HEK293 (cell line): ENCODE measurements at regions not wholly inside any gene's neighbourhood (a gene's known extent, or its start where the extent isn't known, plus 50 kb on each side); places are given as distances from the start of the nearest gene placed in this dataset.

Experiments
- CTCF ChIA-PET: fragments of 350-600 bp; formaldehyde crosslinking; extraction: SDS; loops from one replicate; lab custom pipeline; 2021; ENCODE audit warnings: antibody characterized with exemption; lab: Yijun Ruan, JAX
- POLR2A ChIA-PET: fragments of 300-600 bp; formaldehyde crosslinking; extraction: SDS; loops from one replicate; lab custom pipeline; 2020; ENCODE audit warnings: antibody characterized with exemption, inconsistent platforms; lab: Yijun Ruan, JAX
- H3K27ac ChIP-seq: fragments of 200-500 bp; sonication (Bioruptor generic); 2 replicates; pipeline ENCODE4 v1.5.1; 2014; ENCODE audit warnings: low read depth, low read length, control low read depth, inconsistent platforms; ENCODE audit errors: extremely low read depth
- H3K36me3 ChIP-seq, 2 experiments: fragments of 200-500 bp in 1 of 2; sonication (Bioruptor generic) in 1 of 2; 1 replicate in 1 of 2; 2 replicates in 1 of 2; pipeline ENCODE4 v1.5.1; 2014 to 2017; ENCODE audit warnings: inconsistent platforms in 2 of 2, low read length in 2 of 2; ENCODE audit not compliant: control insufficient read depth in 2 of 2, insufficient read depth in 1 of 2
- H3K4me1 ChIP-seq: fragments of 200-500 bp; sonication (Bioruptor generic); 2 replicates; pipeline ENCODE4 v1.5.1; 2014; ENCODE audit warnings: mild to moderate bottlenecking, low read length, inconsistent platforms; ENCODE audit not compliant: control insufficient read depth, insufficient read depth
- H3K4me3 ChIP-seq: 2 replicates; pipeline ENCODE4 v1.5.1; 2011; ENCODE audit warnings: low read depth, mild to moderate bottlenecking, control low read depth, low read length, moderate library complexity
- H3K9me3 ChIP-seq: fragments of 200-500 bp; sonication (Bioruptor generic); 2 replicates; pipeline ENCODE4 v1.5.1; 2014; ENCODE audit warnings: low read depth, low read length, inconsistent platforms; ENCODE audit not compliant: control insufficient read depth, insufficient read depth
- BCL6B ChIP-seq: fragments of 450-650 bp; formaldehyde crosslinking; IDR thresholded peaks from 2 replicates; pipeline ENCODE4 v1.5.1; 2017; ENCODE audit warnings: missing biosample characterization, missing genetic modification characterization
- FEZF1 ChIP-seq: fragments of 450-650 bp; formaldehyde crosslinking; IDR thresholded peaks from 2 replicates; pipeline ENCODE4 v1.5.1; 2016; ENCODE audit warnings: missing biosample characterization, missing genetic modification characterization
- KLF9 ChIP-seq: fragments of 450-650 bp; formaldehyde crosslinking; IDR thresholded peaks from 2 replicates; pipeline ENCODE4 v1.5.1; 2016; ENCODE audit warnings: missing biosample characterization, missing genetic modification characterization, low read depth
- OSR2 ChIP-seq: fragments of 450-650 bp; formaldehyde crosslinking; IDR thresholded peaks from 2 replicates; pipeline ENCODE4 v1.5.1; 2016; ENCODE audit warnings: missing biosample characterization, missing genetic modification characterization
- SP7 ChIP-seq: fragments of 450-650 bp; formaldehyde crosslinking; IDR thresholded peaks from 2 replicates; pipeline ENCODE4 v1.5.1; 2016; ENCODE audit warnings: missing biosample characterization, missing genetic modification characterization
- ZBTB20 ChIP-seq: fragments of 450-650 bp; formaldehyde crosslinking; IDR thresholded peaks from 2 replicates; pipeline ENCODE4 v1.5.1; 2016; ENCODE audit warnings: missing biosample characterization, missing genetic modification characterization
- ZBTB8A ChIP-seq: fragments of 450-650 bp; formaldehyde crosslinking; IDR thresholded peaks from 2 replicates; pipeline ENCODE4 v1.5.1; 2016; ENCODE audit warnings: missing biosample characterization, missing genetic modification characterization
- ZNF223 ChIP-seq: fragments of 450-650 bp; formaldehyde crosslinking; IDR thresholded peaks from 2 replicates; pipeline ENCODE4 v1.5.1; 2016; ENCODE audit warnings: missing biosample characterization, missing genetic modification characterization
- ZNF311 ChIP-seq: fragments of 450-650 bp; formaldehyde crosslinking; IDR thresholded peaks from 2 replicates; pipeline ENCODE4 v1.5.1; 2017; ENCODE audit warnings: missing biosample characterization, missing genetic modification characterization, borderline replicate concordance
- ZNF391 ChIP-seq: fragments of 450-650 bp; formaldehyde crosslinking; IDR thresholded peaks from 2 replicates; pipeline ENCODE4 v1.5.1; 2016; ENCODE audit warnings: low read depth, missing biosample characterization, missing genetic modification characterization, borderline replicate concordance
- ZNF404 ChIP-seq: fragments of 450-650 bp; formaldehyde crosslinking; IDR thresholded peaks from 2 replicates; pipeline ENCODE4 v1.5.1; 2017; ENCODE audit warnings: missing biosample characterization, missing genetic modification characterization
- ZNF423 ChIP-seq: fragments of 450-650 bp; formaldehyde crosslinking; IDR thresholded peaks from 2 replicates; pipeline ENCODE4 v1.5.1; 2016; ENCODE audit warnings: missing biosample characterization, missing genetic modification characterization
- ZNF488 ChIP-seq: fragments of 450-650 bp; formaldehyde crosslinking; IDR thresholded peaks from 2 replicates; pipeline ENCODE4 v1.5.1; 2016; ENCODE audit warnings: missing biosample characterization, missing genetic modification characterization
- ZNF600 ChIP-seq: fragments of 450-650 bp; formaldehyde crosslinking; IDR thresholded peaks from 2 replicates; pipeline ENCODE4 v1.5.1; 2016; ENCODE audit warnings: missing biosample characterization, missing genetic modification characterization
- ZNF621 ChIP-seq: fragments of 450-650 bp; formaldehyde crosslinking; IDR thresholded peaks from 2 replicates; pipeline ENCODE4 v1.5.1; 2017; ENCODE audit warnings: missing biosample characterization, missing genetic modification characterization
- ZNF670 ChIP-seq: fragments of 450-650 bp; formaldehyde crosslinking; IDR thresholded peaks from 2 replicates; pipeline ENCODE4 v1.5.1; 2016; ENCODE audit warnings: missing biosample characterization, missing genetic modification characterization, low read depth
- ZXDB ChIP-seq: fragments of 450-650 bp; formaldehyde crosslinking; IDR thresholded peaks from 2 replicates; pipeline ENCODE4 v1.5.1; 2016; ENCODE audit warnings: missing biosample characterization, missing genetic modification characterization
- TF ChIP-seq, protein P1 (sequence below): fragments of 450-650 bp; formaldehyde crosslinking; IDR thresholded peaks from 2 replicates; pipeline ENCODE4 v1.5.1; 2017; ENCODE audit warnings: missing biosample characterization, missing genetic modification characterization
- TF ChIP-seq, protein P2 (sequence below): fragments of 450-650 bp; formaldehyde crosslinking; IDR thresholded peaks from 2 replicates; pipeline ENCODE4 v1.5.1; 2016; ENCODE audit warnings: missing biosample characterization, missing genetic modification characterization, low read depth

DNA sequence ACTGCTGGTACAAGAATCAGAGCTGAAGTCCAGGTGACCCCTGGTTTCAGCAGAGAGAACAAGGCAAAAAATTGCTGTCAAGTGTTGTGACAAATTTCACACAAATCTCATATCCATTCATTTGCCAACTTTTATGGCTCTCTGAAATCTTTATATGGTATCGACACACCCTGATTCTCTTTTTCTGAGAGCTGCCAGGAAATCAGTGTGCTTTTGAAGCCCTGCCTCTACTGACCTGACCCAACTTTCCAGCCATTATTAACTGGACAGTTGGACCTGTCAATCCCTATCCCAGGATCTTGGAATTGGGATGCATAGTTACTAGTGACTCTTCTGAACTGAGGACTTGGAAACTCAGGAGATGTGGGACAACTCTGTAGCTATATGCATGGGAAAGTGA is 288.2 kb upstream of the GADL1 start (continued):
- TF ChIP-seq ZNF670 (tag by site-specific recombination) = no peak

DNA sequence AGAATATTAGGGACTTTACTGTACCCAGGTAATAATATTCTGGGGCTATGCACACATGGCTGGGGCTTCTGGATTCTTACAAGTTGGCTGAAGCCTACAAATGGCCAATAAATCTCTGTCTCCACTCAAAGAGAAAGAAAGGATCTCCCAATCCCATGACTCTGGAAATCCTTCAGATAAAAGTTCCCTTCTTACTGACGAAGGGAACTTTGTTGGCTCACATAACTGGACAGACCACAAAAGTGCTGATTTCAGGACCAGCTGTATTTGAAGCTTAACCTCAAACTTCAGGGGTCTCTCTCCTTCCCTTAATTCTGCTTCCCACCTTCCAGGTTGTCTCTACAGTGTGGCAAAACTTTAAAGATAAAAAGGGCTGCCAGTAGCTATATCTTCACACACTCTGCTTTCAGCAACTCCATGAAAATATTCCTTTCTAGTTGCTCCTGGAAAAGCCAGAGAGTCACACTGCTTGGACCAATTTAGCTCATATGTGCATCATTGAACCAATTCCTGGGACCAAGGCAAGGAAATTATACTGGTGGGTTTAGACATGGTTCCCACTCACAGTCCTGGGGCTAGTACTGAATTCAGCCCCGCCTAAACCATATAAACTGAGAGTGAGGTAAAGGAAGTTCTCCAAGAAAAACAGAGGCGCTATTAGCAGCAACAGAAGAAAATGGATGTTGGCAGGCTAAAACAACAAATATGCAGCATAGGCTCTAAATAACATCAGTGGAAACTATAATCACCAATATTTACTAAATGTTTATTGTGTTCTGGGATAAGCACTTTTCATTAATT is 290.0 kb upstream of the GADL1 start:
- POLR2A ChIA-PET = interaction anchor here (0.6 kb wide), 1 partner anchor 1685 kb away, joined by 4 read pairs; no protein-coding TSS in a partner anchor
- H3K27ac ChIP-seq = no peak overlapping the region
- no peaks in the 10 kb centered on the region for H3K36me3 ChIP-seq
- H3K4me3 ChIP-seq = no peak overlapping the region
- TF ChIP-seq SP7 (tag by site-specific recombination) (no peak), OSR2 (0 out of 2 replicates have a peak, but pooled peaks have one; percentile 18), ZBTB20 (tag by site-specific recombination) (0 out of 2 replicates have a peak, but pooled peaks have one; percentile 12)
- TF ChIP-seq, protein P1, sequence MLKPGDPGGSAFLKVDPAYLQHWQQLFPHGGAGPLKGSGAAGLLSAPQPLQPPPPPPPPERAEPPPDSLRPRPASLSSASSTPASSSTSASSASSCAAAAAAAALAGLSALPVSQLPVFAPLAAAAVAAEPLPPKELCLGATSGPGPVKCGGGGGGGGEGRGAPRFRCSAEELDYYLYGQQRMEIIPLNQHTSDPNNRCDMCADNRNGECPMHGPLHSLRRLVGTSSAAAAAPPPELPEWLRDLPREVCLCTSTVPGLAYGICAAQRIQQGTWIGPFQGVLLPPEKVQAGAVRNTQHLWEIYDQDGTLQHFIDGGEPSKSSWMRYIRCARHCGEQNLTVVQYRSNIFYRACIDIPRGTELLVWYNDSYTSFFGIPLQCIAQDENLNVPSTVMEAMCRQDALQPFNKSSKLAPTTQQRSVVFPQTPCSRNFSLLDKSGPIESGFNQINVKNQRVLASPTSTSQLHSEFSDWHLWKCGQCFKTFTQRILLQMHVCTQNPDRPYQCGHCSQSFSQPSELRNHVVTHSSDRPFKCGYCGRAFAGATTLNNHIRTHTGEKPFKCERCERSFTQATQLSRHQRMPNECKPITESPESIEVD (tag by site-specific recombination) = peak; percentile 15; the same call in 1 of the 2 replicates
- peaks cover 5% of the 10 kb centered on the region; the same call in 1 of the 2 replicates for H3K4me1 ChIP-seq
- CTCF ChIA-PET = no interaction called here
- no peaks in the 10 kb centered on the region for H3K9me3 ChIP-seq

DNA sequence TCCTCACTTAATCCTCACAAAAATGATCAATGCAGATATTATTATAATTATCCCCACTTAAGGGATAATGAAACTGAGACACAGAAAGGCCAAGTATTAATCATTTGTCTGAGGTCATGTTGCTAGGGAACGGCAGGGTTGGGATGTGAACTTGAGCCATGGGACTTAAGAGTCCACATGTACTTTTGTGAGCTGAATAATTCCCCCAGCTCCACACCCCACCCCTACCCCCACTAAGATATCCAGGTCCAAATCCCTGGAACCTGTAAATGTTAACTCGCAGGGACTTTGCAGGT is 290.5 kb upstream of the GADL1 start:
- H3K9me3 ChIP-seq = no peaks in the 10 kb centered on the region
- no peaks in the 10 kb centered on the region for H3K36me3 ChIP-seq
- TF ChIP-seq, protein P2, sequence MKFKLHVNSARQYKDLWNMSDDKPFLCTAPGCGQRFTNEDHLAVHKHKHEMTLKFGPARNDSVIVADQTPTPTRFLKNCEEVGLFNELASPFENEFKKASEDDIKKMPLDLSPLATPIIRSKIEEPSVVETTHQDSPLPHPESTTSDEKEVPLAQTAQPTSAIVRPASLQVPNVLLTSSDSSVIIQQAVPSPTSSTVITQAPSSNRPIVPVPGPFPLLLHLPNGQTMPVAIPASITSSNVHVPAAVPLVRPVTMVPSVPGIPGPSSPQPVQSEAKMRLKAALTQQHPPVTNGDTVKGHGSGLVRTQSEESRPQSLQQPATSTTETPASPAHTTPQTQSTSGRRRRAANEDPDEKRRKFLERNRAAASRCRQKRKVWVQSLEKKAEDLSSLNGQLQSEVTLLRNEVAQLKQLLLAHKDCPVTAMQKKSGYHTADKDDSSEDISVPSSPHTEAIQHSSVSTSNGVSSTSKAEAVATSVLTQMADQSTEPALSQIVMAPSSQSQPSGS (tag by site-specific recombination) = no peak
- TF ChIP-seq ZNF621 (tag by site-specific recombination) (no peak), ZNF404 (no peak), ZNF391 (tag by site-specific recombination) (no peak), ZNF223 (tag by site-specific recombination) (no peak), ZNF423 (tag by site-specific recombination) (no peak), OSR2 (0 out of 2 replicates have a peak, but pooled peaks have one; percentile 2), ZNF488 (tag by site-specific recombination) (no peak), ZXDB (tag by site-specific recombination) (no peak), ZBTB8A (no peak), BCL6B (tag by site-specific recombination) (no peak), ZNF311 (no peak), ZNF600 (tag by site-specific recombination) (no peak), FEZF1 (0 out of 2 replicates have a peak, but pooled peaks have one; percentile 60), KLF9 (tag by site-specific recombination) (no peak)
- ChIA-PET POLR2A (interaction anchor here (0.6 kb wide), 1 partner anchor 1685 kb away, joined by 4 read pairs; no protein-coding TSS in a partner anchor), CTCF (no interaction called here)
- H3K27ac ChIP-seq = no peak overlapping the region
- peaks cover 5% of the 10 kb centered on the region; the same call in 1 of the 2 replicates for H3K4me1 ChIP-seq
- no peak overlapping the region for H3K4me3 ChIP-seq
